GM23338 (cell line): ENCODE measurements at regions not wholly inside any gene's neighbourhood (a gene's known extent, or its start where the extent isn't known, plus 50 kb on each side); places are given as distances from the start of the nearest gene placed in this dataset.

Experiments
- ATAC-seq: fragments of 200-7000 bp; cut with Tn5 transposase; 3 replicates; pipeline ENCODE4 v1.9.1; 2020
- DNase-seq: peaks from one replicate; pipeline ENCODE4 v3.0.0-alpha.2; 2015; ENCODE audit warnings: low spot score
- H2AFZ ChIP-seq: fragments of 200-600 bp; sonication (generic); 2 replicates; pipeline ENCODE4 v1.8.0; 2016; ENCODE audit warnings: antibody characterized with exemption, mild to moderate bottlenecking, moderate library complexity
- H3F3A ChIP-seq: fragments of 200-600 bp; sonication (generic); replicated peaks from 2 replicates; pipeline ENCODE4 v1.8.0; 2017; ENCODE audit warnings: antibody characterized with exemption, mixed run types, low read depth
- H3K27ac ChIP-seq: fragments of 200-600 bp; sonication (generic); 2 replicates; pipeline ENCODE4 v1.6.1; 2016; ENCODE audit warnings: low read depth
- H3K27me3 ChIP-seq: fragments of 200-600 bp; sonication (generic); 2 replicates; pipeline ENCODE4 v1.8.0; 2016; ENCODE audit warnings: mild to moderate bottlenecking, mixed run types, moderate library complexity; ENCODE audit not compliant: insufficient read depth
- H3K36me3 ChIP-seq: fragments of 200-600 bp; sonication (generic); 2 replicates; pipeline ENCODE4 v1.8.0; 2016; ENCODE audit warnings: mild to moderate bottlenecking; ENCODE audit not compliant: insufficient read depth
- H3K4me1 ChIP-seq: fragments of 200-600 bp; sonication (generic); 2 replicates; pipeline ENCODE4 v1.8.0; 2016; ENCODE audit warnings: mild to moderate bottlenecking, moderate library complexity; ENCODE audit not compliant: insufficient read depth
- H3K4me2 ChIP-seq: fragments of 200-600 bp; sonication (generic); 2 replicates; pipeline ENCODE4 v1.7.1; 2017; ENCODE audit warnings: mixed run types
- H3K4me3 ChIP-seq: fragments of 200-600 bp; sonication (generic); 2 replicates; pipeline ENCODE4 v1.6.1; 2016; ENCODE audit warnings: mixed run types
- H3K79me2 ChIP-seq: fragments of 200-600 bp; sonication (generic); replicated peaks from 2 replicates; pipeline ENCODE4 v1.8.0; 2017; ENCODE audit warnings: mild to moderate bottlenecking; ENCODE audit not compliant: insufficient read depth
- H3K9me2 ChIP-seq: fragments of 200-600 bp; sonication (generic); 2 replicates; pipeline ENCODE4 v1.8.0; 2017; ENCODE audit not compliant: insufficient read depth
- H4K20me1 ChIP-seq: fragments of 200-600 bp; sonication (generic); replicated peaks from 2 replicates; pipeline ENCODE4 v1.8.0; 2017; ENCODE audit warnings: mild to moderate bottlenecking; ENCODE audit not compliant: insufficient read depth
- H3K27ac Mint-ChIP-seq: 2 replicates; pipeline ENCODE4 v1.8.0; 2020; ENCODE audit warnings: inconsistent platforms, mild to moderate bottlenecking, moderate library complexity, mixed read lengths
- H3K27me3 Mint-ChIP-seq: 3 replicates; pipeline ENCODE4 v1.8.0; 2022; ENCODE audit warnings: low read depth, mild to moderate bottlenecking, moderate library complexity, mixed read lengths, inconsistent platforms; ENCODE audit not compliant: insufficient read depth, poor library complexity
- H3K36me3 Mint-ChIP-seq: 3 replicates; pipeline ENCODE4 v1.8.0; 2021; ENCODE audit warnings: low read depth, mild to moderate bottlenecking, inconsistent platforms, moderate library complexity, mixed read lengths
- H3K4me1 Mint-ChIP-seq: 3 replicates; pipeline ENCODE4 v1.8.0; 2020; ENCODE audit warnings: mild to moderate bottlenecking, inconsistent platforms, mixed read lengths
- H3K4me3 Mint-ChIP-seq: 3 replicates; pipeline ENCODE4 v1.8.0; 2021; ENCODE audit warnings: moderate library complexity, mild to moderate bottlenecking, inconsistent platforms, mixed read lengths
- H3K9me3 Mint-ChIP-seq: 3 replicates; pipeline ENCODE4 v1.8.0; 2020; ENCODE audit warnings: moderate library complexity, mild to moderate bottlenecking, inconsistent platforms, mixed read lengths
- STAT1 ChIP-seq: IDR thresholded peaks from one replicate; pipeline ENCODE4 v1.6.1; 2016; ENCODE audit warnings: antibody characterized with exemption; ENCODE audit not compliant: unreplicated experiment
- ZNF114 ChIP-seq: fragments of 250-450 bp; sonication (Bioruptor Pico); IDR thresholded peaks from 2 replicates; pipeline ENCODE4 v1.5.0; 2020; ENCODE audit warnings: mild to moderate bottlenecking, moderate library complexity
- ZNF331 ChIP-seq: fragments of 250-450 bp; sonication (Bioruptor Pico); IDR thresholded peaks from 2 replicates; pipeline ENCODE4 v1.5.0; 2020; ENCODE audit warnings: low read depth, mild to moderate bottlenecking, moderate library complexity
- TF ChIP-seq, protein P1 (sequence below): IDR thresholded peaks from one replicate; pipeline ENCODE4 v1.6.1; 2018; ENCODE audit warnings: antibody characterized with exemption; ENCODE audit not compliant: unreplicated experiment
- TF ChIP-seq, protein P2 (sequence below): fragments of 250-450 bp; sonication (Bioruptor Pico); IDR thresholded peaks from 2 replicates; pipeline ENCODE4 v1.5.0; 2020; ENCODE audit warnings: mild to moderate bottlenecking, moderate library complexity
- TF ChIP-seq, protein P3 (sequence below), 2 experiments: fragments of 200-600 bp in 1 of 2; sonication (generic) in 1 of 2; conservative IDR thresholded peaks; 2 replicates each; pipeline versions ENCODE4 v1.5.1 to v1.6.1; 2016 to 2017; ENCODE audit warnings: antibody characterized with exemption in 2 of 2, low read depth in 2 of 2, mild to moderate bottlenecking in 2 of 2, moderate library complexity in 1 of 2

DNA sequence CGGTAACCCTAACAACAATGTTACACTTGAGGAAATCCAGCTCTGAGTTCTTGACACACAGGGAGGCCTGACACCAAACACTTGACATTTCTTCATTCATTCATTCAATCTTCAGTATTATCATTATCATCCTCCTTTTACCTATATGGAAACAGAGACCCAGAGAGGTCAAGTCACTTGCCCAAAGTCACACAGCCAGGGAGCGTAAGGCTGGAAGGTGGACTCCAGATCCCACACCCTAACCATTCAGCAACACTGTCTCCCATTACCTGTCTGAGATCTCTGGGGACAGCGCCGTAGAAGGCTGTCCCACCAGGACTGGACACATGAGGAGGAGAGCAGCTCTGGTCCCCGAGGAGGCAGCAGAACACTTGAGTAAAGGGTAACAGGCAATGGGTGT is 101.4 kb downstream of the SYF2 start:
- Histone ChIP-seq H3K27me3 (no peaks in the 10 kb centered on the region), H4K20me1 (no peaks in the 10 kb centered on the region), H3F3A (no peaks in the 10 kb centered on the region), H3K36me3 (no peaks in the 10 kb centered on the region), H3K79me2 (no peaks in the 10 kb centered on the region), H3K27ac (no peak overlapping the region), H3K4me2 (no peak overlapping the region), H3K4me1 (no peaks in the 10 kb centered on the region), H3K9me2 (no peaks in the 10 kb centered on the region), H3K4me3 (no peak overlapping the region), H2AFZ (no peak overlapping the region)
- TF ChIP-seq, protein P1, sequence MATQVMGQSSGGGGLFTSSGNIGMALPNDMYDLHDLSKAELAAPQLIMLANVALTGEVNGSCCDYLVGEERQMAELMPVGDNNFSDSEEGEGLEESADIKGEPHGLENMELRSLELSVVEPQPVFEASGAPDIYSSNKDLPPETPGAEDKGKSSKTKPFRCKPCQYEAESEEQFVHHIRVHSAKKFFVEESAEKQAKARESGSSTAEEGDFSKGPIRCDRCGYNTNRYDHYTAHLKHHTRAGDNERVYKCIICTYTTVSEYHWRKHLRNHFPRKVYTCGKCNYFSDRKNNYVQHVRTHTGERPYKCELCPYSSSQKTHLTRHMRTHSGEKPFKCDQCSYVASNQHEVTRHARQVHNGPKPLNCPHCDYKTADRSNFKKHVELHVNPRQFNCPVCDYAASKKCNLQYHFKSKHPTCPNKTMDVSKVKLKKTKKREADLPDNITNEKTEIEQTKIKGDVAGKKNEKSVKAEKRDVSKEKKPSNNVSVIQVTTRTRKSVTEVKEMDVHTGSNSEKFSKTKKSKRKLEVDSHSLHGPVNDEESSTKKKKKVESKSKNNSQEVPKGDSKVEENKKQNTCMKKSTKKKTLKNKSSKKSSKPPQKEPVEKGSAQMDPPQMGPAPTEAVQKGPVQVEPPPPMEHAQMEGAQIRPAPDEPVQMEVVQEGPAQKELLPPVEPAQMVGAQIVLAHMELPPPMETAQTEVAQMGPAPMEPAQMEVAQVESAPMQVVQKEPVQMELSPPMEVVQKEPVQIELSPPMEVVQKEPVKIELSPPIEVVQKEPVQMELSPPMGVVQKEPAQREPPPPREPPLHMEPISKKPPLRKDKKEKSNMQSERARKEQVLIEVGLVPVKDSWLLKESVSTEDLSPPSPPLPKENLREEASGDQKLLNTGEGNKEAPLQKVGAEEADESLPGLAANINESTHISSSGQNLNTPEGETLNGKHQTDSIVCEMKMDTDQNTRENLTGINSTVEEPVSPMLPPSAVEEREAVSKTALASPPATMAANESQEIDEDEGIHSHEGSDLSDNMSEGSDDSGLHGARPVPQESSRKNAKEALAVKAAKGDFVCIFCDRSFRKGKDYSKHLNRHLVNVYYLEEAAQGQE: no peak
- TF ChIP-seq, protein P2, sequence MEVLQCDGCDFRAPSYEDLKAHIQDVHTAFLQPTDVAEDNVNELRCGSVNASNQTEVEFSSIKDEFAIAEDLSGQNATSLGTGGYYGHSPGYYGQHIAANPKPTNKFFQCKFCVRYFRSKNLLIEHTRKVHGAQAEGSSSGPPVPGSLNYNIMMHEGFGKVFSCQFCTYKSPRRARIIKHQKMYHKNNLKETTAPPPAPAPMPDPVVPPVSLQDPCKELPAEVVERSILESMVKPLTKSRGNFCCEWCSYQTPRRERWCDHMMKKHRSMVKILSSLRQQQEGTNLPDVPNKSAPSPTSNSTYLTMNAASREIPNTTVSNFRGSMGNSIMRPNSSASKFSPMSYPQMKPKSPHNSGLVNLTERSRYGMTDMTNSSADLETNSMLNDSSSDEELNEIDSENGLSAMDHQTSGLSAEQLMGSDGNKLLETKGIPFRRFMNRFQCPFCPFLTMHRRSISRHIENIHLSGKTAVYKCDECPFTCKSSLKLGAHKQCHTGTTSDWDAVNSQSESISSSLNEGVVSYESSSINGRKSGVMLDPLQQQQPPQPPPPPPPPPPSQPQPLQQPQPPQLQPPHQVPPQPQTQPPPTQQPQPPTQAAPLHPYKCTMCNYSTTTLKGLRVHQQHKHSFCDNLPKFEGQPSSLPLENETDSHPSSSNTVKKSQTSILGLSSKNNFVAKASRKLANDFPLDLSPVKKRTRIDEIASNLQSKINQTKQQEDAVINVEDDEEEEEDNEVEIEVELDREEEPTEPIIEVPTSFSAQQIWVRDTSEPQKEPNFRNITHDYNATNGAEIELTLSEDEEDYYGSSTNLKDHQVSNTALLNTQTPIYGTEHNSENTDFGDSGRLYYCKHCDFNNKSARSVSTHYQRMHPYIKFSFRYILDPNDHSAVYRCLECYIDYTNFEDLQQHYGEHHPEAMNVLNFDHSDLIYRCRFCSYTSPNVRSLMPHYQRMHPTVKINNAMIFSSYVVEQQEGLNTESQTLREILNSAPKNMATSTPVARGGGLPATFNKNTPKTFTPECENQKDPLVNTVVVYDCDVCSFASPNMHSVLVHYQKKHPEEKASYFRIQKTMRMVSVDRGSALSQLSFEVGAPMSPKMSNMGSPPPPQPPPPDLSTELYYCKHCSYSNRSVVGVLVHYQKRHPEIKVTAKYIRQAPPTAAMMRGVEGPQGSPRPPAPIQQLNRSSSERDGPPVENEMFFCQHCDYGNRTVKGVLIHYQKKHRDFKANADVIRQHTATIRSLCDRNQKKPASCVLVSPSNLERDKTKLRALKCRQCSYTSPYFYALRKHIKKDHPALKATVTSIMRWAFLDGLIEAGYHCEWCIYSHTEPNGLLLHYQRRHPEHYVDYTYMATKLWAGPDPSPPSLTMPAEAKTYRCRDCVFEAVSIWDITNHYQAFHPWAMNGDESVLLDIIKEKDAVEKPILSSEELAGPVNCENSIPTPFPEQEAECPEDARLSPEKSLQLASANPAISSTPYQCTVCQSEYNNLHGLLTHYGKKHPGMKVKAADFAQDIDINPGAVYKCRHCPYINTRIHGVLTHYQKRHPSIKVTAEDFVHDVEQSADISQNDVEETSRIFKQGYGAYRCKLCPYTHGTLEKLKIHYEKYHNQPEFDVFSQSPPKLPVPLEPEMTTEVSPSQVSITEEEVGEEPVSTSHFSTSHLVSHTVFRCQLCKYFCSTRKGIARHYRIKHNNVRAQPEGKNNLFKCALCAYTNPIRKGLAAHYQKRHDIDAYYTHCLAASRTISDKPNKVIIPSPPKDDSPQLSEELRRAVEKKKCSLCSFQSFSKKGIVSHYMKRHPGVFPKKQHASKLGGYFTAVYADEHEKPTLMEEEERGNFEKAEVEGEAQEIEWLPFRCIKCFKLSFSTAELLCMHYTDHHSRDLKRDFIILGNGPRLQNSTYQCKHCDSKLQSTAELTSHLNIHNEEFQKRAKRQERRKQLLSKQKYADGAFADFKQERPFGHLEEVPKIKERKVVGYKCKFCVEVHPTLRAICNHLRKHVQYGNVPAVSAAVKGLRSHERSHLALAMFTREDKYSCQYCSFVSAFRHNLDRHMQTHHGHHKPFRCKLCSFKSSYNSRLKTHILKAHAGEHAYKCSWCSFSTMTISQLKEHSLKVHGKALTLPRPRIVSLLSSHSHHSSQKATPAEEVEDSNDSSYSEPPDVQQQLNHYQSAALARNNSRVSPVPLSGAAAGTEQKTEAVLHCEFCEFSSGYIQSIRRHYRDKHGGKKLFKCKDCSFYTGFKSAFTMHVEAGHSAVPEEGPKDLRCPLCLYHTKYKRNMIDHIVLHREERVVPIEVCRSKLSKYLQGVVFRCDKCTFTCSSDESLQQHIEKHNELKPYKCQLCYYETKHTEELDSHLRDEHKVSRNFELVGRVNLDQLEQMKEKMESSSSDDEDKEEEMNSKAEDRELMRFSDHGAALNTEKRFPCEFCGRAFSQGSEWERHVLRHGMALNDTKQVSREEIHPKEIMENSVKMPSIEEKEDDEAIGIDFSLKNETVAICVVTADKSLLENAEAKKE (CRISPR knock-in tag): no peak
- TF ChIP-seq ZNF331 (CRISPR knock-in tag) (no peak), ZNF114 (CRISPR knock-in tag) (no peak), STAT1 (no peak)
- TF ChIP-seq, protein P3, sequence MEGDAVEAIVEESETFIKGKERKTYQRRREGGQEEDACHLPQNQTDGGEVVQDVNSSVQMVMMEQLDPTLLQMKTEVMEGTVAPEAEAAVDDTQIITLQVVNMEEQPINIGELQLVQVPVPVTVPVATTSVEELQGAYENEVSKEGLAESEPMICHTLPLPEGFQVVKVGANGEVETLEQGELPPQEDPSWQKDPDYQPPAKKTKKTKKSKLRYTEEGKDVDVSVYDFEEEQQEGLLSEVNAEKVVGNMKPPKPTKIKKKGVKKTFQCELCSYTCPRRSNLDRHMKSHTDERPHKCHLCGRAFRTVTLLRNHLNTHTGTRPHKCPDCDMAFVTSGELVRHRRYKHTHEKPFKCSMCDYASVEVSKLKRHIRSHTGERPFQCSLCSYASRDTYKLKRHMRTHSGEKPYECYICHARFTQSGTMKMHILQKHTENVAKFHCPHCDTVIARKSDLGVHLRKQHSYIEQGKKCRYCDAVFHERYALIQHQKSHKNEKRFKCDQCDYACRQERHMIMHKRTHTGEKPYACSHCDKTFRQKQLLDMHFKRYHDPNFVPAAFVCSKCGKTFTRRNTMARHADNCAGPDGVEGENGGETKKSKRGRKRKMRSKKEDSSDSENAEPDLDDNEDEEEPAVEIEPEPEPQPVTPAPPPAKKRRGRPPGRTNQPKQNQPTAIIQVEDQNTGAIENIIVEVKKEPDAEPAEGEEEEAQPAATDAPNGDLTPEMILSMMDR (conservative IDR thresholded peaks at IDR 0.05; ENCODE audit: low read depth in 2 of 2): no peak
- Mint-ChIP-seq H3K4me1 (peaks cover 4% of the 10 kb centered on the region), H3K27me3 (peaks cover 4% of the 10 kb centered on the region), H3K4me3 (no peak overlapping the region), H3K36me3 (no peaks in the 10 kb centered on the region), H3K27ac (no peak overlapping the region), H3K9me3 (no peaks in the 10 kb centered on the region)
- DNase-seq (no peak), ATAC-seq (no peak)
